GM12878 (cell line): ENCODE measurements at regions not wholly inside any gene's neighbourhood (a gene's known extent, or its start where the extent isn't known, plus 50 kb on each side); places are given as distances from the start of the nearest gene placed in this dataset.
A peak's percentile ranks its signal among the peaks of the same experiment; 100 is the strongest.

Experiments
- ATAC-seq: fragments of 200-7000 bp; cut with Tn5 transposase; 3 replicates; pipeline ENCODE4 v1.9.1; 2020; ENCODE audit warnings: mild to moderate bottlenecking, moderate library complexity
- BruUV-seq: library from RNA; stranded (reverse); fragments of 400-500 nt; replicated peaks from 2 replicates; lab custom pipeline; 2021; lab: Mats Ljungman, UMichigan
- CTCF ChIA-PET: fragments of 300-600 bp; sonication (Branson Sonifier 250); formaldehyde crosslinking; extraction: SDS; loops from one replicate; lab custom pipeline; 2021; ENCODE audit warnings: inconsistent platforms; lab: Yijun Ruan, JAX
- POLR2A ChIA-PET: fragments of 350-600 bp; formaldehyde crosslinking; extraction: SDS; loops from one replicate; lab custom pipeline; 2021; ENCODE audit warnings: inconsistent platforms; lab: Charles Lee
- RAD21 ChIA-PET: fragments of 300-600 bp; sonication (Branson Sonifier 250); formaldehyde crosslinking; loops from one replicate; lab custom pipeline; 2023; ENCODE audit warnings: antibody characterized with exemption; ENCODE audit not compliant: unreplicated experiment; lab: Charles Lee
- SMC1A ChIA-PET: fragments of 300-600 bp; sonication (Branson Sonifier 250); formaldehyde crosslinking; loops from one replicate; lab custom pipeline; 2023; ENCODE audit not compliant: unreplicated experiment, uncharacterized antibody; lab: Charles Lee
- DNase-seq: peaks from one replicate; pipeline ENCODE4 v3.0.0-alpha.2; 2011; ENCODE audit warnings: low read depth, low spot score
- FAIRE-seq: peaks from 3 replicates; lab custom pipeline; 2011; peaks lifted over from hg19 to GRCh38; lab: Jason Lieb, UNC
- H2AFZ ChIP-seq: 2 replicates; pipeline ENCODE4 v1.6.0; 2011; ENCODE audit warnings: low read depth, low read length, control low read depth; ENCODE audit not compliant: control insufficient read depth
- H3K27ac ChIP-seq: 2 replicates; pipeline ENCODE4 v1.5.1; 2011; ENCODE audit warnings: control low read depth; ENCODE audit not compliant: control insufficient read depth, insufficient read depth
- H3K27me3 ChIP-seq, 2 experiments: replicated peaks in 1 of 2; 2 replicates each; pipeline versions ENCODE4 v1.6.0 to v1.6.1; 2011; ENCODE audit warnings: low read length in 1 of 2; ENCODE audit not compliant: control insufficient read depth in 2 of 2, insufficient read depth in 2 of 2
- H3K36me3 ChIP-seq, 2 experiments: 2 replicates each; pipeline ENCODE4 v1.5.1; 2011; ENCODE audit warnings: low read length in 1 of 2; ENCODE audit not compliant: control insufficient read depth in 2 of 2, insufficient read depth in 2 of 2
- H3K4me1 ChIP-seq: 2 replicates; pipeline ENCODE4 v1.6.1; 2011; ENCODE audit warnings: mild to moderate bottlenecking, low read length, moderate library complexity, mixed read lengths; ENCODE audit not compliant: control insufficient read depth, insufficient read depth
- H3K4me2 ChIP-seq: 2 replicates; pipeline ENCODE4 v1.6.0; 2011; ENCODE audit warnings: control low read depth; ENCODE audit not compliant: control insufficient read depth, insufficient read depth
- H3K4me3 ChIP-seq: fragments of 200-600 bp; sonication (generic); 2 replicates; pipeline ENCODE4 v1.5.1; 2016
- H3K79me2 ChIP-seq: 2 replicates; pipeline ENCODE4 v1.6.0; 2011; ENCODE audit warnings: low read length; ENCODE audit not compliant: control insufficient read depth, insufficient read depth
- H3K9ac ChIP-seq: 2 replicates; pipeline ENCODE4 v1.8.0; 2011; ENCODE audit warnings: low read length, control low read depth, mixed read lengths; ENCODE audit not compliant: control insufficient read depth, insufficient read depth
- H3K9me3 ChIP-seq: replicated peaks from 3 replicates; pipeline ENCODE4 v1.5.1; 2011; ENCODE audit warnings: mild to moderate bottlenecking, low read length; ENCODE audit not compliant: control insufficient read depth, insufficient read depth
- H4K20me1 ChIP-seq: 2 replicates; pipeline ENCODE4 v1.6.0; 2011; ENCODE audit not compliant: control insufficient read depth, insufficient read depth
- BACH1 ChIP-seq: fragments of 450-650 bp; IDR thresholded peaks from 2 replicates; pipeline ENCODE4 v1.6.1; 2017; ENCODE audit warnings: mild to moderate bottlenecking, borderline replicate concordance
- CTCF ChIP-seq, 3 experiments: IDR thresholded peaks in 2 of 3; conservative IDR thresholded peaks in 1 of 3; 2 replicates each; pipeline ENCODE4 v1.5.1; 2011; ENCODE audit warnings: low read depth in 3 of 3, low read length in 3 of 3, mild to moderate bottlenecking in 3 of 3, control low read depth in 2 of 3, moderate library complexity in 2 of 3, inconsistent platforms in 1 of 3, mixed read lengths in 1 of 3; ENCODE audit not compliant: control insufficient read depth in 2 of 3, insufficient read depth in 1 of 3; ENCODE audit errors: extremely low read depth in 1 of 3
- HDAC6 ChIP-seq: fragments of 200-600 bp; sonication (generic); IDR thresholded peaks from one replicate; pipeline ENCODE4 v1.8.0; 2017; ENCODE audit warnings: antibody characterized with exemption; ENCODE audit not compliant: unreplicated experiment
- NR2F1 ChIP-seq: fragments of 450-650 bp; conservative IDR thresholded peaks from 2 replicates; pipeline ENCODE4 v1.6.1; 2017; ENCODE audit warnings: mild to moderate bottlenecking
- RAD21 ChIP-seq: IDR thresholded peaks from 2 replicates; pipeline ENCODE4 v1.6.1; 2011; ENCODE audit warnings: mild to moderate bottlenecking, low read depth, low read length, moderate library complexity; ENCODE audit not compliant: insufficient read depth
- RUNX3 ChIP-seq: IDR thresholded peaks from 2 replicates; pipeline ENCODE4 v1.6.1; 2012; ENCODE audit warnings: low read length, inconsistent platforms
- SMC3 ChIP-seq: IDR thresholded peaks from 2 replicates; pipeline ENCODE4 v1.6.1; 2011; ENCODE audit warnings: low read length, improper control_type of control experiment, borderline replicate concordance
- TCF12 ChIP-seq: IDR thresholded peaks from 2 replicates; pipeline ENCODE4 v1.6.1; 2011; ENCODE audit warnings: low read depth, mild to moderate bottlenecking, low read length
- YY1 ChIP-seq: IDR thresholded peaks from 2 replicates; pipeline ENCODE4 v1.6.1; 2011; ENCODE audit warnings: low read depth, mild to moderate bottlenecking, low read length
- ZNF24 ChIP-seq: fragments of 450-650 bp; IDR thresholded peaks from 2 replicates; pipeline ENCODE4 v1.6.1; 2017; ENCODE audit warnings: antibody characterized with exemption, mild to moderate bottlenecking
- WGBS: methylation state at CpG from one replicate; pipeline ENCODE4 v1.1.6; 2016; ENCODE audit warnings: low lambda C conversion rate; ENCODE audit not compliant: insufficient replicate concordance, insufficient coverage; ENCODE audit errors: missing lambda C conversion rate; 5-methylcytosine and 5-hydroxymethylcytosine counted together
- in situ Hi-C: fragments of 300-500 bp; cut with MboI; formaldehyde crosslinking; loops from 9 replicates; pipeline ENCODE4 v1.14.3; 2018; ENCODE audit warnings: mixed read lengths
- intact Hi-C: fragments of 100-400 bp; cut with micrococcal nuclease; formaldehyde crosslinking; loops from one replicate; pipeline ENCODE4 v1.14.2; 2022; ENCODE audit not compliant: unreplicated experiment

GRCh38 chrX:20442597-20442996, 175.9 kb upstream of the RPS6KA3 start:
- no peak overlapping the region for H3K9ac ChIP-seq
- peaks cover 3% of the 10 kb centered on the region; the same call in 1 of the 2 replicates for H3K4me1 ChIP-seq
- POLR2A ChIA-PET: no interaction called here
- no peaks in the 10 kb centered on the region for H3K36me3 ChIP-seq
- no peaks in the 10 kb centered on the region for H3K9me3 ChIP-seq
- no peak overlapping the region for H3K4me2 ChIP-seq
- CTCF ChIA-PET: interaction anchor here (0.7 kb wide), 1 partner anchor 12 kb away, joined by 3 read pairs; no protein-coding TSS in a partner anchor
- no peaks in the 10 kb centered on the region for H3K79me2 ChIP-seq
- no TSS peak for BruUV-seq
- H3K27ac ChIP-seq: no peak overlapping the region
- SMC1A ChIA-PET: interaction anchor here (1.0 kb wide), 1 partner anchor 190 kb away, joined by 3 read pairs; no protein-coding TSS in a partner anchor
- no peak overlapping the region for H3K4me3 ChIP-seq
- H2AFZ ChIP-seq: no peak overlapping the region
- in situ Hi-C loops: loop anchor here (5.0 to 10.0 kb wide), 2 partner anchors 190 to 538 kb away; no protein-coding TSS in a partner anchor
- H4K20me1 ChIP-seq: no peaks in the 10 kb centered on the region
- ATAC-seq (peak; percentile 98), FAIRE-seq (peak; percentile 61), DNase-seq (no peak)
- TF ChIP-seq SMC3 (peak; percentile 92), RAD21 (peak; percentile 89), BACH1 (no peak), NR2F1 (peak; percentile 73), ZNF24 (peak; percentile 52; the same call in 1 of the 2 replicates), YY1 (peak; percentile 46; the same call in 1 of the 2 replicates), HDAC6 (no peak), TCF12 (no peak), RUNX3 (peak; percentile 48; the same call in 1 of the 2 replicates), CTCF (IDR thresholded peaks at IDR 0.05 in 2 of 3, conservative IDR thresholded peaks at IDR 0.05 in 1 of 3; ENCODE audit: control insufficient read depth in 2 of 3, extremely low read depth in 1 of 3, insufficient read depth in 1 of 3, low read depth in 3 of 3, low read length in 3 of 3) (peak; percentile 69 to 76 (median 71))
- intact Hi-C loops: loop anchor here (1.0 to 10.0 kb wide), 3 partner anchors 120 to 538 kb away; no protein-coding TSS in a partner anchor
- H3K27me3 ChIP-seq: no peaks in the 10 kb centered on the region; a peak in 1 of 4 replicates
- RAD21 ChIA-PET: no interaction called here
- WGBS: 32% methylated on average over 3 of the region's 3 CpGs
